ENCODE measurements at regions not wholly inside any gene's neighbourhood (a gene's known extent, or its start where the extent isn't known, plus 50 kb on each side); places are given as distances from the start of the nearest gene placed in this dataset.

GRCh38 chr5:159773062-159773924 lies 143.0 kb upstream of the ADRA1B start:
- TF ChIP-seq CTCF (IDR thresholded peaks at IDR 0.05; ENCODE audit: unreplicated experiment), result no peak
- H3K27ac Mint-ChIP-seq, result no peak overlapping the region
- peaks cover 14% of the 10 kb centered on the region for H3K27me3 Mint-ChIP-seq (ENCODE audit: low read depth)
- H3K9me3 Mint-ChIP-seq, result no peaks in the 10 kb centered on the region
- peak overlapping the region; percentile 52 for H3K4me3 Mint-ChIP-seq
- H3K36me3 Mint-ChIP-seq, result no peaks in the 10 kb centered on the region
- DNase-seq (ENCODE audit: low spot score in 2 of 2, unreplicated experiment in 2 of 2), result peak; percentile 36 to 72
- H3K4me1 Mint-ChIP-seq, result peaks cover 8% of the 10 kb centered on the region

DNA sequence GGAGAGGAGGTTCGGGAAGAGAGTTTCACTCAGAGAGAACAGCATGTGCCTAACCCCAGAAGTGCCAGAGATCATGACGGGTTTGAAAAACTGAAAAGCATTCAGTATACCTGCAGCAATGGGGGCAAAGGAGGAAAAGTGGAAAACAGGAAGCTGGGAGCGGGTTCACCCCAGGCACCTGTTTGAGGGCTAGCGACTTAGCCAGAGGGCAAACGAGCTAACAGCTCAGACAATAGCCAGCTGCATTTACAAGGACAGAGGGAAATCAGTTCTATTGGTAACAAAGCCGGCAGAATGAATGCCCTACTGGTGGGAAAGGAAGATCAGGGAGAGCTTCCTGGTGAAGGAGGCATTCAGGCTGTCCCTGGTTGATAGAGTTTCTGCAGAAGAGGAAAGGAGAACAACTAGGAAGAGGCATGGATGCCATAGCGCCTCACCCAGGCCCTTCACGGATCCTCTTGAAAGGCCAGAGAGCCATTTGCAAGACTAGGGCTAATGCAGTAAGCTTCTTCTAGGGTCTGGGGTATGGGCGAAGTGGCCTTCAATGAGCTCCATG lies 141.7 kb upstream of the ADRA1B start:
- H3K9me3 Mint-ChIP-seq, result no peaks in the 10 kb centered on the region
- no peak for DNase-seq (ENCODE audit: low spot score in 2 of 2, unreplicated experiment in 2 of 2)
- H3K27ac Mint-ChIP-seq, result no peak overlapping the region
- peaks cover 2% of the 10 kb centered on the region for H3K4me1 Mint-ChIP-seq
- H3K27me3 Mint-ChIP-seq (ENCODE audit: low read depth), result peaks cover 14% of the 10 kb centered on the region
- no peaks in the 10 kb centered on the region for H3K36me3 Mint-ChIP-seq
- H3K4me3 Mint-ChIP-seq, result no peak overlapping the region
- no peak for TF ChIP-seq CTCF (IDR thresholded peaks at IDR 0.05; ENCODE audit: unreplicated experiment)

DNA sequence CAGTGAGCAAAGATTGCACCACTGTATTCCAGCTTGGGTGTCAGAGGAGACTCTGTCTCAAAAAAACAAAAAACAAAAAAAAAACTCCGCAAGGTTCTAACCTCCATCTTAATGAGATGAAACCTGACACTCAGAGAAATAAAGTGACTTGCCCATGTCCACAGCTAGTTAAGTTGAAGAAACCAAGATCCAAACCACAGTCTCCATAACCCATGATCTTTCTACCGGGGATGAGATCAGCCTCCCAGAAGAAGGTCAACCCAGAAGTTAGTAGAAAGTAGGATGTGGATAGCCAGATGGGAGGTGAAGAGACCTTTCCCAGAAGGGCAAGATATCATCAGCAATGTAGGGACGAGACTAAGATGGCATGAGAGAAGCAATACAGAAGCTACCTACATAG lies 140.4 kb upstream of the ADRA1B start:
- no peaks in the 10 kb centered on the region for H3K36me3 Mint-ChIP-seq
- H3K4me3 Mint-ChIP-seq, result no peak overlapping the region
- H3K27me3 Mint-ChIP-seq (ENCODE audit: low read depth), result peaks cover 14% of the 10 kb centered on the region
- no peak overlapping the region for H3K27ac Mint-ChIP-seq
- H3K9me3 Mint-ChIP-seq, result no peaks in the 10 kb centered on the region
- no peak for TF ChIP-seq CTCF (IDR thresholded peaks at IDR 0.05; ENCODE audit: unreplicated experiment)
- no peak for DNase-seq (ENCODE audit: low spot score in 2 of 2, unreplicated experiment in 2 of 2)
- H3K4me1 Mint-ChIP-seq, result peaks cover 2% of the 10 kb centered on the region

DNA sequence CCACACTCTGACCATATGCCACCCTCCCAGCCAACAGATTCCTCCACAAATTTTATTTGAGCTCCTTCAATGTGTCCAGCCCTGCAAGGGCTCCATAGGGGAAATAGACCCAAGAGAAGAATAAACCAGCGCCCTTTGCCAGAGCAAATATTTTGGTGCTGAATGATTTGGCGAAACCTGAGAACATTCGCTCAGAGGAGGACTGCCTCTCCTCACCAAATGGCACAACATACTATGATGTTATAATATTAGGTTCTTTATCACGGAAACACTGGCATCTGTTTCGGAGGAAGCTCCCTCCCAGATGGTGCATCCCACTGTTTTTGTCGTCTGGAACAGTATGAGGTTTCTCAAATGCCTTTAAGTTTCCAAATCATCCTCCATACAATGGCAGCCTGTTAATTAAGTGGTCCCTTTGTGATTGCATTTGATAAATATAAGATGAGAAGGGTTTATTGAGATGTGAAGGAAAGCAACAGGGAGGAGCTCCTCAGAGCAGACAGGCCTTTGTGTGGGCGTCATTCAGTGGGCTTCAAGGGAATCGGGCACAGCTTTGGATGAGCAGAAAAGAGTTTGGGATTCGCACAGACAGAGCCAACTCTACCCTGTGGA lies 139.1 kb upstream of the ADRA1B start:
- no peak overlapping the region for H3K27ac Mint-ChIP-seq
- H3K4me1 Mint-ChIP-seq, result peaks cover 2% of the 10 kb centered on the region
- TF ChIP-seq CTCF (IDR thresholded peaks at IDR 0.05; ENCODE audit: unreplicated experiment), result no peak
- no peaks in the 10 kb centered on the region for H3K9me3 Mint-ChIP-seq
- H3K27me3 Mint-ChIP-seq (ENCODE audit: low read depth), result peaks cover 14% of the 10 kb centered on the region
- H3K4me3 Mint-ChIP-seq, result no peak overlapping the region
- no peaks in the 10 kb centered on the region for H3K36me3 Mint-ChIP-seq
- DNase-seq (ENCODE audit: low spot score in 2 of 2, unreplicated experiment in 2 of 2), result no peak

DNA sequence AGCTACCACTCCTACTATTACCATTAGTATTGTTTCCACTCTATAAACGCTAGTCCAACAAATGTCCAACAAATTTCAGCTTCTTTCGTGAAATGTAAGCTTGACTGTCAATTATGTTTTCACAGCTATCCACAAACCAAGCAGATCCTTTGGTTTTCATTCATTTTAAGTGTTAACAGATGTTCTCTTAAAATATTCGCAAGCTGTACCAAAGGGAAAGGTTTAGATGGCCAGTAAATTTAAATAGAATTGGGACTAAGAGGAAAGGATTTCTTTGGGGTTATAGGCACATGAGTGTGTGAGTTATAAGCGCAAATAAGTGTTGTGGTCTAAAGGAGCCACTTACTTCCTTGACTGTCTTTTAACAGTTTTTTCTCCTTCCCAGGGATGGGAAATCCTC lies 136.8 kb upstream of the ADRA1B start:
- Mint-ChIP-seq H3K27me3 (ENCODE audit: low read depth) (peaks cover 5% of the 10 kb centered on the region), H3K4me3 (no peak overlapping the region), H3K36me3 (no peaks in the 10 kb centered on the region), H3K27ac (no peak overlapping the region), H3K4me1 (no peaks in the 10 kb centered on the region), H3K9me3 (no peaks in the 10 kb centered on the region)
- no peak for DNase-seq (ENCODE audit: low spot score in 2 of 2, unreplicated experiment in 2 of 2)
- TF ChIP-seq CTCF (IDR thresholded peaks at IDR 0.05; ENCODE audit: unreplicated experiment), result no peak

Data from mesothelial cell of epicardium (in vitro differentiated cells).